Mesenchymal stem cell (in vitro differentiated cells and primary cell): ENCODE measurements at regions not wholly inside any gene's neighbourhood (a gene's known extent, or its start where the extent isn't known, plus 50 kb on each side); places are given as distances from the start of the nearest gene placed in this dataset.
"Not testable (repeated sequence)": the region's sequence is repeated elsewhere in the genome, so short reads cannot be mapped to it uniquely, and the experiment has no call there.

ENCODE experiments used
- DNase-seq: peaks from one replicate; pipeline ENCODE4 v3.0.0-alpha.2; 2013
- H2AFZ ChIP-seq: one replicate; pipeline ENCODE4 v1.6.1; 2013; ENCODE audit warnings: low read depth, mild to moderate bottlenecking, control low read depth, inconsistent platforms, low read length, moderate library complexity
- H2AK5ac ChIP-seq: 2 replicates; pipeline ENCODE4 v1.6.1; 2013; ENCODE audit warnings: low read length, moderate library complexity, mild to moderate bottlenecking, inconsistent platforms; ENCODE audit not compliant: severe bottlenecking
- H2BK120ac ChIP-seq: one replicate; pipeline ENCODE4 v1.6.1; 2013; ENCODE audit warnings: low read depth, mild to moderate bottlenecking, inconsistent platforms, low read length, moderate library complexity
- H2BK12ac ChIP-seq, 2 experiments: one replicate each; pipeline ENCODE4 v1.6.1; 2013; ENCODE audit warnings: inconsistent platforms in 2 of 2, low read length in 2 of 2, mild to moderate bottlenecking in 2 of 2, moderate library complexity in 2 of 2, control low read depth in 1 of 2
- H2BK15ac ChIP-seq: one replicate; pipeline ENCODE4 v1.6.1; 2013; ENCODE audit warnings: mild to moderate bottlenecking, low read depth, inconsistent platforms; ENCODE audit not compliant: poor library complexity, severe bottlenecking
- H2BK5ac ChIP-seq: 2 replicates; pipeline ENCODE4 v1.6.1; 2013; ENCODE audit warnings: low read depth, mild to moderate bottlenecking, low read length, control low read depth, inconsistent platforms; ENCODE audit not compliant: poor library complexity, severe bottlenecking
- H3K14ac ChIP-seq, 2 experiments: one replicate each; pipeline ENCODE4 v1.6.1; 2013; ENCODE audit warnings: inconsistent platforms in 2 of 2, low read length in 2 of 2, control low read depth in 1 of 2, mild to moderate bottlenecking in 1 of 2, moderate library complexity in 1 of 2
- H3K18ac ChIP-seq, 2 experiments: one replicate each; pipeline ENCODE4 v1.6.1; 2013; ENCODE audit warnings: inconsistent platforms in 2 of 2, low read length in 2 of 2, control low read depth in 1 of 2, low read depth in 1 of 2, mild to moderate bottlenecking in 1 of 2
- H3K23ac ChIP-seq, 2 experiments: one replicate each; pipeline ENCODE4 v1.6.1; 2013; ENCODE audit warnings: inconsistent platforms in 2 of 2, low read length in 2 of 2, mild to moderate bottlenecking in 2 of 2, moderate library complexity in 2 of 2, control low read depth in 1 of 2
- H3K27ac ChIP-seq: 2 replicates; pipeline ENCODE4 v1.5.1; 2013; ENCODE audit warnings: mild to moderate bottlenecking, moderate library complexity, low read length, control low read depth, inconsistent platforms; ENCODE audit not compliant: poor library complexity, severe bottlenecking
- H3K27me3 ChIP-seq, 2 experiments: 2 replicates each; pipeline versions ENCODE4 v1.6.1 to v1.7.0; 2013; ENCODE audit warnings: low read length in 2 of 2, mild to moderate bottlenecking in 2 of 2, moderate library complexity in 2 of 2, control low read depth in 1 of 2, inconsistent platforms in 1 of 2; ENCODE audit not compliant: control insufficient read depth in 1 of 2, insufficient read depth in 1 of 2
- H3K36me3 ChIP-seq, 2 experiments: 2 replicates each; pipeline versions ENCODE4 v1.6.1 to v1.7.0; 2013; ENCODE audit warnings: low read length in 2 of 2, control low read depth in 1 of 2, inconsistent platforms in 1 of 2, low read depth in 1 of 2, mild to moderate bottlenecking in 1 of 2; ENCODE audit not compliant: insufficient read depth in 2 of 2, control insufficient read depth in 1 of 2
- H3K4ac ChIP-seq, 2 experiments: one replicate each; pipeline ENCODE4 v1.6.1; 2013; ENCODE audit warnings: inconsistent platforms in 2 of 2, low read length in 2 of 2, mild to moderate bottlenecking in 2 of 2, moderate library complexity in 2 of 2, control low read depth in 1 of 2, low read depth in 1 of 2
- H3K4me1 ChIP-seq: 2 replicates; pipeline ENCODE4 v1.6.1; 2013; ENCODE audit warnings: low read depth, low read length, control low read depth; ENCODE audit not compliant: control insufficient read depth, insufficient read depth
- H3K4me2 ChIP-seq: 2 replicates; pipeline ENCODE4 v1.6.1; 2013; ENCODE audit warnings: low read length, mild to moderate bottlenecking, inconsistent platforms; ENCODE audit not compliant: poor library complexity, severe bottlenecking
- H3K4me3 ChIP-seq, 2 experiments: 2 replicates each; pipeline versions ENCODE4 v1.5.1 to v1.7.0; 2013; ENCODE audit warnings: low read length in 2 of 2, mild to moderate bottlenecking in 2 of 2, control low read depth in 1 of 2, low read depth in 1 of 2; ENCODE audit not compliant: insufficient read depth in 1 of 2
- H3K79me1 ChIP-seq: replicated peaks from 2 replicates; pipeline ENCODE4 v1.6.1; 2013; ENCODE audit warnings: mild to moderate bottlenecking, control low read depth, low read length, inconsistent platforms; ENCODE audit not compliant: poor library complexity, severe bottlenecking
- H3K9ac ChIP-seq: 2 replicates; pipeline ENCODE4 v1.7.0; 2013; ENCODE audit warnings: mild to moderate bottlenecking, low read length, moderate library complexity
- H3K9me3 ChIP-seq: 2 replicates; pipeline ENCODE4 v1.7.0; 2013; ENCODE audit warnings: mild to moderate bottlenecking, low read length; ENCODE audit not compliant: control insufficient read depth
- H4K8ac ChIP-seq: one replicate; pipeline ENCODE4 v1.6.1; 2013; ENCODE audit warnings: inconsistent platforms, mild to moderate bottlenecking, low read length, moderate library complexity
- H4K91ac ChIP-seq: one replicate; pipeline ENCODE4 v1.6.1; 2013; ENCODE audit warnings: mild to moderate bottlenecking, low read length, inconsistent platforms
- WGBS: methylation state at CpG from one replicate; pipeline ENCODE4 v1.1.7; 2013; ENCODE audit warnings: mixed read lengths; 5-methylcytosine and 5-hydroxymethylcytosine counted together

DNA sequence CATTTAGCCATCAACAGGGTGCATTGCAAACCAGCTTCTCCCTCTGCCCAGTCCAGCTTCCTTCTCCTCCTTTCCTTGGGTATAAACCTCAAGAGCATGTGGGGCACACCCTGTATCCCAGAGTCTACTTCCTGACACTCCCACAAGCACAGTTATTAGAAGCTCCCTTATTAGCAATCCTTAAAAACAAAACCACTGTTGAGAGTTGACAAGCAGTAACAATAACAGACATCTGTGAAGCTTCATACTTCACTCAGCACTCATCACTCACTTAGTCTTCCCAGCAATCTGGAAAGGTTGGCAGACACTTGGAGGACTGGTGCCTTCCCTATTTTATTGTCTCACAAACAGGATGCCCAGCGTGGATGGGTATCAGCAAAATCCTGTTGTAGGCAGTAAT is 155.5 kb upstream of the PROK2 start:
- no peak overlapping the region for H3K23ac ChIP-seq
- peaks cover 43 to 55% of the 10 kb centered on the region in 2 experiments for H3K27me3 ChIP-seq
- no peak overlapping the region for H3K4me3 ChIP-seq
- no peaks in the 10 kb centered on the region for H3K36me3 ChIP-seq
- H2BK120ac ChIP-seq, result no peak overlapping the region
- no peak overlapping the region for H3K14ac ChIP-seq
- no peaks in the 10 kb centered on the region for H3K9me3 ChIP-seq
- 93% methylated on average over 1 of the region's 1 CpG for WGBS
- no peak overlapping the region for H2BK5ac ChIP-seq
- no peak overlapping the region for H3K4me2 ChIP-seq
- no peaks in the 10 kb centered on the region for H3K4me1 ChIP-seq
- no peak overlapping the region for H3K4ac ChIP-seq
- no peak overlapping the region for H2BK12ac ChIP-seq
- H2BK15ac ChIP-seq, result no peak overlapping the region
- no peaks in the 10 kb centered on the region for H3K79me1 ChIP-seq
- no peak overlapping the region for H2AFZ ChIP-seq
- no peak overlapping the region for H3K9ac ChIP-seq
- no peak overlapping the region for H4K91ac ChIP-seq
- H3K27ac ChIP-seq, result no peak overlapping the region
- H3K18ac ChIP-seq, result no peak overlapping the region
- H4K8ac ChIP-seq, result no peak overlapping the region
- no peak for DNase-seq
- H2AK5ac ChIP-seq, result no peak overlapping the region

DNA sequence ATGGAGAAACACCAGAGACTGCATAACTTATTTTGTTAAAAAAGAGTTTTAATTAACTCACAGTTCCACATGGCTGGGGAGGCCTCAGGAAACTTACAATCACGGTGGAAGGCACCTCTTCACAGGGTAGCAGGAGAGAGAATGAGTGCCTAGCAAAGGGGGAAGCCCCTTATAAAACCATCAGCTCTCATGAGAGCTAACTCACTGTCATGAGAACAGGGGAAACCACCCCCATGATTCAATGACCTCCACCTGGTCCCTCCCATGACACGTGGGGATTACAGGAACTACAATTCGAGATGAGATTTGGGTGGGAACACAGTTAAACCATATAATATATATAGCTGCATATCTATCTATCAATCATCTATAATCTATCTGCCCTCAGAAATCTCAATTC is 153.1 kb upstream of the PROK2 start:
- H2BK12ac ChIP-seq, H2BK15ac ChIP-seq, H3K18ac ChIP-seq, H4K91ac ChIP-seq, H2AK5ac ChIP-seq, H2BK120ac ChIP-seq, H3K4me3 ChIP-seq, H3K79me1 ChIP-seq, H3K9me3 ChIP-seq, H3K4me1 ChIP-seq, H3K27ac ChIP-seq, H4K8ac ChIP-seq, H3K14ac ChIP-seq, H2AFZ ChIP-seq, H3K36me3 ChIP-seq, H3K4ac ChIP-seq, DNase-seq, H3K9ac ChIP-seq, H3K4me2 ChIP-seq, H3K23ac ChIP-seq, H2BK5ac ChIP-seq: not testable (repeated sequence)
- H3K27me3 ChIP-seq, result peaks cover 43 to 61% of the 10 kb centered on the region in 2 experiments
- 56% methylated on average over 1 of the region's 3 CpGs for WGBS

DNA sequence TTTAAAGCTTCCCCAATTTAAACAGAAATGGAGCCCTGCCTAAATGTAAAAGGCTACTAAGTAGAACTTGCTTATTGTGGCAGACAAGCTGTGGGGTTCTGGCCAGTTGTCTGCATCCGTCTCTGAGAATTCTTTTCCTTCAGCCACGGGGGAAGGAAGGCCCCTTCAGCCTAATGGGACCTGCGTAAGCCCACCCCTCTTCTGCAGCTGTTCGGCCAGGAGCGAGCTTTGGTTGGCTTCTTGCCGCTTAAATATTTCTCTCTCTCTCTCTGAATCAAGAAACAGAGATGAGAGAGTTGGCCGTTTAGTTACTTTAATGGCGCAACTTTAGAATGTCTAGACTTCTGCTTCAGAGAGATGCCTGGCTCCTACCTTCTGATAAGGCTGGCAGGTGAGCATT is 151.7 kb upstream of the PROK2 start:
- H2BK15ac ChIP-seq, result no peak overlapping the region
- no peak overlapping the region for H2BK120ac ChIP-seq
- no peak overlapping the region for H2BK12ac ChIP-seq
- 91% methylated on average over 8 of the region's 8 CpGs for WGBS
- no peak overlapping the region for H2BK5ac ChIP-seq
- no peak overlapping the region for H3K23ac ChIP-seq
- no peak overlapping the region for H3K18ac ChIP-seq
- H3K4me1 ChIP-seq, result no peaks in the 10 kb centered on the region
- peaks cover 48 to 58% of the 10 kb centered on the region in 2 experiments for H3K27me3 ChIP-seq
- no peak overlapping the region for H3K4me3 ChIP-seq
- H2AK5ac ChIP-seq, result no peak overlapping the region
- no peaks in the 10 kb centered on the region for H3K36me3 ChIP-seq
- no peak for DNase-seq
- H3K27ac ChIP-seq, result no peak overlapping the region
- H3K4ac ChIP-seq, result no peak overlapping the region
- no peak overlapping the region for H2AFZ ChIP-seq
- H4K8ac ChIP-seq, result no peak overlapping the region
- no peaks in the 10 kb centered on the region for H3K79me1 ChIP-seq
- H3K4me2 ChIP-seq, result no peak overlapping the region
- H3K9ac ChIP-seq, result no peak overlapping the region
- no peak overlapping the region for H3K14ac ChIP-seq
- H4K91ac ChIP-seq, result no peak overlapping the region
- H3K9me3 ChIP-seq, result no peaks in the 10 kb centered on the region

DNA sequence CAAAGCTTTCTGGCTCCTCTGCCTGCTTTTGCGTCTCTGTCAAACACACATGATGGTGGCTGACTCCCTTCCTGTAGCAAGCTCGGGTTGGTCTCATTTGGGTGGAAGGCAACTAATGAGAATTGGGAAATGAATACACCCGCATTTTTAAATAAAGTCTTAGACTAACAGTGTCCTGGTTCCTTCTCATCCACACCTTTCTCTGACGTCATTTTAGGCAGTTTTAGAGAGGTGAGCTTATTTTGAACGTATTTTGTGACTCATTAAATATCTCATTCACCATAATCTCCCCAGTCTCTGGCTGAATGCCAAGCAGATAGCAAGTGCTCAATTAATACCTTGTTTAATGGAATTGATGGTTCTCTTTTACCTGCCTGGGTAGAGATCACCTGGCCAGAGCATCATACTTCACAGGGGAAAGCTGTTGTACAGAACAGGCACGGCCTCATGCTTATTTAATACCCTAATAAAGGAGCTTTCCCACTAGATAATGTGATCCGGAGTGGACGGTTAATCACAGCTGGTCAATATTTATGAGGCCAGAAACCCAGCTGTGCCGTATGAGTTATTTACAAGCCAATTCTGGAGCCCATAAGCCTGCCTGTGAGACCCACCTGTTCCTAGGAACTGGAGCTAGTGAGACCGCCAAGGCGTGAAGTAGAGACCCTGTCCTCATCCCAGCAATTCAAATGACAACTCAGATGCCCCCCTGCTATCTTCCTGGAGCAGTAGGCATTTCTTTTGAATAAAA is 149.7 kb upstream of the PROK2 start:
- no peak overlapping the region for H3K27ac ChIP-seq
- no peak overlapping the region for H3K18ac ChIP-seq
- no peak overlapping the region for H3K23ac ChIP-seq
- WGBS, result 87% methylated on average over 9 of the region's 11 CpGs
- no peak overlapping the region for H2BK15ac ChIP-seq
- no peak overlapping the region for H4K91ac ChIP-seq
- peaks cover 35 to 38% of the 10 kb centered on the region in 2 experiments for H3K27me3 ChIP-seq
- no peak overlapping the region for H3K4ac ChIP-seq
- H3K4me1 ChIP-seq, result no peaks in the 10 kb centered on the region
- no peak overlapping the region for H2BK5ac ChIP-seq
- H4K8ac ChIP-seq, result no peak overlapping the region
- H2AFZ ChIP-seq, result no peak overlapping the region
- no peak for DNase-seq
- H2AK5ac ChIP-seq, result no peak overlapping the region
- no peak overlapping the region for H3K4me3 ChIP-seq
- H2BK12ac ChIP-seq, result no peak overlapping the region
- H3K9ac ChIP-seq, result no peak overlapping the region
- no peaks in the 10 kb centered on the region for H3K36me3 ChIP-seq
- peak overlapping the region in 1 of 2 experiments; percentile 64 for H3K14ac ChIP-seq
- H3K4me2 ChIP-seq, result no peak overlapping the region
- no peaks in the 10 kb centered on the region for H3K9me3 ChIP-seq
- no peak overlapping the region for H2BK120ac ChIP-seq
- H3K79me1 ChIP-seq, result no peaks in the 10 kb centered on the region
